GM10266 (cell line): ENCODE measurements at regions not wholly inside any gene's neighbourhood (a gene's known extent, or its start where the extent isn't known, plus 50 kb on each side); places are given as distances from the start of the nearest gene placed in this dataset.

Source experiments
- DNase-seq: peaks from one replicate; pipeline ENCODE4 v3.0.0; 2012; ENCODE audit errors: extremely low spot score
- CTCF ChIP-seq: IDR thresholded peaks from 2 replicates; pipeline ENCODE4 v1.5.1; 2012; ENCODE audit warnings: mild to moderate bottlenecking, low read depth; ENCODE audit not compliant: control insufficient read depth, insufficient read depth; ENCODE audit errors: missing control alignments

GRCh38 chr10:1841759-1842158 lies 104.4 kb upstream of the ADARB2 start:
- no peak for TF ChIP-seq CTCF
- no peak for DNase-seq

GRCh38 chr10:1829712-1830111 lies 92.4 kb upstream of the ADARB2 start:
- no peak for TF ChIP-seq CTCF
- DNase-seq, result no peak

- TF ChIP-seq CTCF, result no peak
- DNase-seq, result no peak
These were observed 87.6 kb upstream of the ADARB2 start for GRCh38 chr10:1824928-1825327.

GRCh38 chr10:1814556-1814955 lies 77.2 kb upstream of the ADARB2 start:
- DNase-seq, result no peak
- no peak for TF ChIP-seq CTCF

- TF ChIP-seq CTCF, result no peak
- no peak for DNase-seq
These were observed 71.9 kb upstream of the ADARB2 start for GRCh38 chr10:1809139-1809741.

GRCh38 chr10:1807924-1808323 lies 70.6 kb upstream of the ADARB2 start:
- DNase-seq, result no peak
- TF ChIP-seq CTCF, result no peak

- TF ChIP-seq CTCF, result no peak
- no peak for DNase-seq
These were observed 69.9 kb upstream of the ADARB2 start for GRCh38 chr10:1807196-1807595.
